Posterior vena cava (tissue), 2 donors: ENCODE measurements at regions not wholly inside any gene's neighbourhood (a gene's known extent, or its start where the extent isn't known, plus 50 kb on each side); places are given as distances from the start of the nearest gene placed in this dataset.

Experiments
- DNase-seq: peaks from one replicate; pipeline ENCODE4 v3.0.0-alpha.2; 2020; ENCODE audit warnings: low spot score
- intact Hi-C, 2 donors: fragments of 100-400 bp; cut with DNase I; formaldehyde crosslinking; loops; one replicate each; pipeline versions ENCODE4 v1.14.1 to v1.14.2; 2022 to 2023
- donor health status: DM: yes; HTN: yes; CAD: no.
- donor health status: DM: yes; HTN: yes; CAD: no.

- intact Hi-C loops, result no loop called here
- no peak for DNase-seq
These were observed 192.4 kb upstream of the GALNT2 start for GRCh38 chr1:229874609-229875008.

- intact Hi-C loops, result no loop called here
- DNase-seq, result no peak
These were observed 192.0 kb upstream of the GALNT2 start for GRCh38 chr1:229875086-229875485.

GRCh38 chr1:229879746-229880145 lies 187.3 kb upstream of the GALNT2 start:
- no peak for DNase-seq

GRCh38 chr1:229880271-229881170 lies 186.5 kb upstream of the GALNT2 start:
- no peak for DNase-seq
- intact Hi-C loops, result no loop called here

More at GRCh38 chr1:229879746-229880145, 187.3 kb upstream of the GALNT2 start:
- intact Hi-C loops, result no loop called here

GRCh38 chr1:229882621-229883020 lies 184.4 kb upstream of the GALNT2 start:
- intact Hi-C loops, result no loop called here
- no peak for DNase-seq

GRCh38 chr1:229883504-229884200 lies 183.4 kb upstream of the GALNT2 start:
- intact Hi-C loops, result no loop called here
- no peak for DNase-seq

- DNase-seq, result no peak
- intact Hi-C loops, result no loop called here
These were observed 182.3 kb upstream of the GALNT2 start for GRCh38 chr1:229884765-229885164.

DNA sequence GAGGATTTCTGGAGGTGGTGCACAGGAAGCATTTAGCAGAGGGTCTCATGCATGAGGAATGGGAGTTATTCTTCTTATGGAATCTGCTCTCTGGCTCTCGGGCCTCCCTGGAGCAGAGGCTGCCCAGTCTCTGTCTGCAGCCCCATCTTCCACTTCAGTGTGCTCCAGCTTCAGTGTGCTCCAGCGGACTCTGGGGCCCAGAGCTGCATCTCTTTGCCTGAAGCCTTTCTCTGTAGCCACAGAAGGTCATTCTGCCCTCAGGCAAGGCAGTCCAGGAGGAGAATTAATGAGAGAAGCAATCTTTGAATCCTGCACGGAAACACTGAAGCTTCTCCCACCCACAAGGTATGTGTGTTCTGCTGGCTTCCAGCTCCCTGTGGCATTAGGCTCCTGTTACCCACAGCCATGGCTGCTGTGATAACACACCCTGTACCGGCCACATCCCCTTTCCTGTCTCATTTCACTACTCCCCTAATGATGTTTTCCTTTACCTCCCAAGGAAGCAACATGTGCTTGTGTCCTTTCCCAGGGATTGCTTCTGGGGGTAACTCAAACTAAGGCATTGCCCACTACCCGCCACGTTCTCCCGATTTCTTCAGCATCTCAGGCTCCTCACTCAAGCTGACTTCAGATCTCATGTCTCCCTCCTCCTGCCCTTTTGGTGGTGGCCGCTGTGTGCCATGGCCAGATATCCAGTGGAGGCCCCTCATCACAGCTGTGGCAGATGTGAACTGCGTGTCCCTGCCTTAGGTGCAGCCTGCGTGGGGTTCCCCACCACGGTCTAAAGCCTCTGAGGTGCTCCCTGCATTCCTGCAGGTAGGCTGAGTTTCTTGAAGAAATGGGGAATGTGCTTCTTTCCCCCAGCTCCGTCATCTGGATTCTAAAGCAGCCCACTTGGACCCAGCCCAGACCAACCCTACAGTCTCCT lies 181.2 kb upstream of the GALNT2 start:
- no peak for DNase-seq
- intact Hi-C loops, result no loop called here

DNA sequence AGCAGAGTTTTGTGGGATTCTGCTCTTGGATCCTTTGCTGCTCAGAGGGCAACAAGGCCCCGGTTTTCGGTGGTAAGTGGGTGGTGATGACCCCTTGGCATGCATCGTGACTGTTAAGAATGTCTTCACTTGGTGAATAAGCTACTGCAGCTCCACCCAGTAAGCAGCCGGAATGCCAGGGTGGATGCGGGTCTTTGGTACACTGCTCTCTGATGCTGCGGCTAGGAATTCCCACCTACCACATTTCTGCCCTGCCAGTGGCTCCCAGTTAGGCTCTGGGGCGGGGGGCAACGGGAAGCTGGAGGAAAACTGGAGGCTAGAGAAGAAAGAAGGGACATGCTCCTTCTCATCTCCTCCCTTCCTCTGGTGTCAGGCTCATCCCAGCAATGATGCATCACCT lies 180.4 kb upstream of the GALNT2 start:
- intact Hi-C loops, result no loop called here

DNA sequence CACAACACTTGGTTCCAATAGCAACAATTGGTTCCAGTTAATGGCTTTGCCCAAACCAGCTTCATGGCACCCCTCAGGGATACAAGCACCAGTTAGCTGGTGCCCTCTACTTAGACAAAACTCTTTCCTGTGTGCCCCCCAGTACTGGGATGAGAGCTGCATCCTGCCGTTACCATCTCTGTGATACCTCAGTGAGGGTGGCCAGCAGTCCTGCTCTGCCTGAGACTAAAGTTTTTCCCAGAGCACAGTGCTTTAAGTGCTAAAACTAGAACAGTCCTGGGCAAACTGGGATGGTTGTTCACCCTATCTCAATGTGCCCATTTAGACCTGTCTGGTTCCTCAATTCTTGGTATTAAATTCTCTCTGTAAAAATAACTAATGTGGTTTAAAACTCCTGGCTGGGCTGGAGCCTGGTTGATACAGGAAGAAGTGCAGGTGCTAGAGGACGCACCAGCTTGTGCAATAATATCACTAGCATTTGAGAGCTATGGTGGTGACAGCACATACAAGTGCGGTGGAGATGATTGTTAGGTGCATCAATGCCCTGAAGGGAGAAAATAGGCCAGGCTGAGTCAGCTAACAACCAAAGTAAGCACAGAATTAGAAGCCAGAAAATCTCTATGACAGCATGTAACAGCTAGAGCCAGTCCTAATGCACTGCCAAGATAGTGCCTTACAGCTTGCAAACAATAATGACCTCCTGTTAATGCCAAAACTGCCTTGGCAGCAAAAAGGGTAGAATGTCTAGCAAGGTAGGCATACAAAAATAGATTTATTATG lies 179.8 kb upstream of the GALNT2 start:
- intact Hi-C loops, result no loop called here
- no peak for DNase-seq

More for the DNA sequence above, 180.4 kb upstream of the GALNT2 start:
- DNase-seq, result no peak

GRCh38 chr1:229888157-229888556 lies 178.9 kb upstream of the GALNT2 start:
- intact Hi-C loops, result no loop called here
- DNase-seq, result no peak

- DNase-seq, result no peak
- intact Hi-C loops, result no loop called here
These were observed 178.5 kb upstream of the GALNT2 start for GRCh38 chr1:229888561-229889001.

DNA sequence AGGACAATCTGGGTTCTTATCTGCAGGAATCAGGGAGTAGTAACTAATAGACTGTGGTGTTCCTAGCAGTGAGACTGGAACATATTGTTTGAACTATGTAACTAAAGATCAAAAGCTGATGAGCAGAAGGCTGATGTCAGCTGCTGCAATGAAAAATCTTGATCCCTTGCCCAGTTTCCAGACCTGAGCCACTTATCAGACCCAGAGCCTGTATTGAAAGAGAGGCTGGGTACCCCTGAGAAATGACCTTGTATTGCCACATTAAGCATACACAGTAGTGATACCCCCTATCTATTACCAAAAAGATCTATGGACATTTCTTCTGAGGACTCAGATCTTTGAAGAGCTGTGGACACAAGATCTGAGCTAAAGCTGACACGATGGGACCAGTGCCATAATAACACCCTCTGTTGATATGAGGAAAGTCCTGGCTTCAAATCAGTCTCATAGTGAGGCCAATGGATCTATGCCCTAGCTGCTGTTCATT lies 178.0 kb upstream of the GALNT2 start:
- intact Hi-C loops, result no loop called here
- DNase-seq, result no peak

GRCh38 chr1:229891227-229891626 lies 175.8 kb upstream of the GALNT2 start:
- DNase-seq, result no peak
- intact Hi-C loops, result loop anchor here in 1 of 2 donors (10.0 kb wide), 1 partner anchor 516 kb away; no protein-coding TSS in a partner anchor

- DNase-seq, result no peak
- intact Hi-C loops, result loop anchor here in 1 of 2 donors (10.0 kb wide), 1 partner anchor 518 kb away; no protein-coding TSS in a partner anchor
These were observed 174.4 kb upstream of the GALNT2 start for GRCh38 chr1:229892515-229893117.

GRCh38 chr1:229893762-229894444 lies 173.1 kb upstream of the GALNT2 start:
- no peak for DNase-seq
- intact Hi-C loops, result loop anchor here in 1 of 2 donors (10.0 kb wide), 1 partner anchor 519 kb away; no protein-coding TSS in a partner anchor

DNA sequence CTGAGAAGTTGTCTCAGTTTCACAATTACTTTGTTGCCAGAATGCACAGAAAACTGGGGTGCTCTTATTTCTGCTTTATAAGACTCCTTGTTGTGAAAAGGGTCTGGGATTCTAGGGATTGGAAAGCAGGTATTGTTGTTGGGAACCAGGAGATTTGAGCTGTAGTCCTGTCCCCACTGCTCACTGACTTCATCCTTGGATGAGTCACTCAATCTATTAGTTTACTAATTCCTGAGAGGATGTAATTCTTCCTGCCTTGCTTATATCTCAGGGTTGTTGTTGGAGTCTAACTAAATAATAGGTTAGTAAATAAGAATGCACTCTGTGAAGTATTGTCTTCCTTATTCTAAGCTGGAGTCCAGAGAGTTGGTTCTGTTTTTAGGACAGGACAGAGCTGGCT lies 172.5 kb upstream of the GALNT2 start:
- DNase-seq, result no peak
- intact Hi-C loops, result loop anchor here in 1 of 2 donors (10.0 kb wide), 1 partner anchor 520 kb away; no protein-coding TSS in a partner anchor
